Osteoblast (primary cell): ENCODE measurements at regions not wholly inside any gene's neighbourhood (a gene's known extent, or its start where the extent isn't known, plus 50 kb on each side); places are given as distances from the start of the nearest gene placed in this dataset.
"Not testable (repeated sequence)": the region's sequence is repeated elsewhere in the genome, so short reads cannot be mapped to it uniquely, and the experiment has no call there.

ENCODE experiments used
- DNase-seq: peaks from one replicate; pipeline ENCODE4 v3.0.0; 2011; ENCODE audit warnings: low spot score, mixed read lengths; ENCODE audit not compliant: insufficient read length; ENCODE audit errors: missing footprints
- H2AFZ ChIP-seq: 2 replicates; pipeline ENCODE4 v1.6.0; 2011; ENCODE audit warnings: mild to moderate bottlenecking, low read length
- H3K27ac ChIP-seq: 2 replicates; pipeline ENCODE4 v1.5.1; 2011; ENCODE audit warnings: mild to moderate bottlenecking, low read depth, low read length, moderate library complexity
- H3K27me3 ChIP-seq: 2 replicates; pipeline ENCODE4 v1.6.0; 2012; ENCODE audit warnings: mild to moderate bottlenecking, control low read depth, inconsistent platforms, low read length, moderate library complexity; ENCODE audit not compliant: insufficient read depth
- H3K36me3 ChIP-seq: 2 replicates; pipeline ENCODE4 v1.5.1; 2011; ENCODE audit warnings: mild to moderate bottlenecking, low read length, control low read depth, moderate library complexity; ENCODE audit not compliant: insufficient read depth
- H3K4me1 ChIP-seq: 2 replicates; pipeline ENCODE4 v1.5.1; 2011; ENCODE audit warnings: mild to moderate bottlenecking, low read length, control low read depth, moderate library complexity; ENCODE audit not compliant: insufficient read depth
- H3K4me2 ChIP-seq: 2 replicates; pipeline ENCODE4 v1.6.0; 2011; ENCODE audit warnings: mild to moderate bottlenecking, low read length; ENCODE audit not compliant: insufficient read depth
- H3K4me3 ChIP-seq: fragments of 200-600 bp; sonication (generic); 3 replicates; pipeline ENCODE4 v1.5.1; 2012; ENCODE audit warnings: mild to moderate bottlenecking, low read length, inconsistent platforms; ENCODE audit not compliant: insufficient read depth
- H3K79me2 ChIP-seq: 2 replicates; pipeline ENCODE4 v1.6.0; 2012; ENCODE audit warnings: mild to moderate bottlenecking, low read length, control low read depth, inconsistent platforms; ENCODE audit not compliant: insufficient read depth
- H3K9me3 ChIP-seq: 2 replicates; pipeline ENCODE4 v1.5.1; 2011; ENCODE audit warnings: low read depth, low read length, control low read depth
- H4K20me1 ChIP-seq: 2 replicates; pipeline ENCODE4 v1.6.0; 2012; ENCODE audit warnings: mild to moderate bottlenecking, low read length, control low read depth; ENCODE audit not compliant: insufficient read depth
- TF ChIP-seq, protein P1 (sequence below): IDR thresholded peaks from 2 replicates; pipeline ENCODE4 v1.5.1; 2011; ENCODE audit warnings: mild to moderate bottlenecking, low read depth, low read length, moderate library complexity; ENCODE audit errors: extremely low read depth

DNA sequence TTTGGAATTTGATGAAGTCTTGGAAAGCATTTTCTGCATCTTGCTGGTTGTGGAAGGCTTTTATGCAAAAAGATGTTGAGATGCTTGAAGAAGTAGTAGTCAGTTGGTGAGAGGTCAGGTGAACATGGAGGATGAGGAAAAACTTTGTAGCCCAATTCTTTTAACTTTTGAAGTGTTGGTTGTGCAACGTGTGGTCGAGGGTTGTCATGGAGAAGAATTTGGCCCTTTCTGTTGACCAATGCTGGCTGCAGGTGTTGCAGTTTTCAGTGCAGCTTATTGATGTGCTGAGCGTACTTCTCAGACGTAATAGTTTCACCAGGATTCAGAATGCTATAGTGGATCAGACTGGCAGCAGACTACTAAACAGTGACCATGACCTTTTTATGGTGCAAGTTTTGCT, 508.4 kb upstream of the MAP2 start:
- Histone ChIP-seq H3K27ac (no peak overlapping the region), H3K27me3 (no peaks in the 10 kb centered on the region), H4K20me1 (no peaks in the 10 kb centered on the region), H3K9me3 (no peaks in the 10 kb centered on the region), H2AFZ (no peak overlapping the region), H3K4me3 (no peak overlapping the region), H3K79me2 (no peaks in the 10 kb centered on the region), H3K36me3 (no peaks in the 10 kb centered on the region), H3K4me1 (no peaks in the 10 kb centered on the region), H3K4me2 (no peak overlapping the region)
- TF ChIP-seq, protein P1, sequence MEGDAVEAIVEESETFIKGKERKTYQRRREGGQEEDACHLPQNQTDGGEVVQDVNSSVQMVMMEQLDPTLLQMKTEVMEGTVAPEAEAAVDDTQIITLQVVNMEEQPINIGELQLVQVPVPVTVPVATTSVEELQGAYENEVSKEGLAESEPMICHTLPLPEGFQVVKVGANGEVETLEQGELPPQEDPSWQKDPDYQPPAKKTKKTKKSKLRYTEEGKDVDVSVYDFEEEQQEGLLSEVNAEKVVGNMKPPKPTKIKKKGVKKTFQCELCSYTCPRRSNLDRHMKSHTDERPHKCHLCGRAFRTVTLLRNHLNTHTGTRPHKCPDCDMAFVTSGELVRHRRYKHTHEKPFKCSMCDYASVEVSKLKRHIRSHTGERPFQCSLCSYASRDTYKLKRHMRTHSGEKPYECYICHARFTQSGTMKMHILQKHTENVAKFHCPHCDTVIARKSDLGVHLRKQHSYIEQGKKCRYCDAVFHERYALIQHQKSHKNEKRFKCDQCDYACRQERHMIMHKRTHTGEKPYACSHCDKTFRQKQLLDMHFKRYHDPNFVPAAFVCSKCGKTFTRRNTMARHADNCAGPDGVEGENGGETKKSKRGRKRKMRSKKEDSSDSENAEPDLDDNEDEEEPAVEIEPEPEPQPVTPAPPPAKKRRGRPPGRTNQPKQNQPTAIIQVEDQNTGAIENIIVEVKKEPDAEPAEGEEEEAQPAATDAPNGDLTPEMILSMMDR: no peak
- no peak for DNase-seq

DNA sequence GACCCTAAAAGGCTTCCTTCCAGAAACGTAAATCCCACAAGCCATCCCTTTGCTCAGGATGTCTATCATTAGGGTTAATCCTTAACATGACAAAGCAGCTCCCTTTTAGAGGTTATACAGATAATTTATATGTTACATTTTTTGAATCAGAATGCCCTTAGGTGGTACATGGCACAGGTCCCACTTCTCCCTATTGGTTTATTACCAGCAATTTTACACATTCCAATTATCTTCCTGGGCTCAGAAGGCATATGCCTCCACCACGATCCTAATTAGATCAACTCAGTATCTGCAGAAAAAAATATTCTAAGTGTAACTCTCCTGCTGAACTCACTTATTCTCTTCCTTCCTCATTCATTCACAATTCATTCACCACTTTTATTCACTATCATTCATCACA, 507.0 kb upstream of the MAP2 start:
- DNase-seq: no peak
- no peak overlapping the region for H3K4me2 ChIP-seq
- no peaks in the 10 kb centered on the region for H3K9me3 ChIP-seq
- no peaks in the 10 kb centered on the region for H3K79me2 ChIP-seq
- H3K27ac ChIP-seq: no peak overlapping the region
- no peak overlapping the region for H3K4me3 ChIP-seq
- no peaks in the 10 kb centered on the region for H3K36me3 ChIP-seq
- no peak overlapping the region for H2AFZ ChIP-seq
- no peaks in the 10 kb centered on the region for H4K20me1 ChIP-seq
- no peaks in the 10 kb centered on the region for H3K27me3 ChIP-seq
- no peaks in the 10 kb centered on the region for H3K4me1 ChIP-seq
- TF ChIP-seq, protein P1: no peak

DNA sequence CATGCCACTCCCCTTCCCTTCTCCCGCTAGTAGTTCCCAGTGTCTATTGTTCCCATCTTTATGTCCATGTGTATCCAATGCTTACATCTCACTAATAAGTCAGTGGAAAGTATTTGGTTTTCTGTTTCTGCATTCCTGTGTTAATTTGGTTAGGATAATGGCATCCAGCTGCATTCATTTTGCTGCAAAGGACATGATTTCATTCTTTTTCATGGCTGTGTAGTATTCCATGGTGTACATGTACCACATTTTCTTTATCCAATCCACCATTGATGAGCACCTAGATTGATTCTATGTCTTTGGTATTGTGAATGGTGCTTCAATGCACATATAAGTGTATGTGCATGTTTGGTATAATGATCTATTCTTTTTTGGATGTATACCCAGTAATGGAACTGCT, 502.5 kb upstream of the MAP2 start:
- H3K4me1 ChIP-seq, H3K4me2 ChIP-seq, H2AFZ ChIP-seq, H4K20me1 ChIP-seq, H3K27me3 ChIP-seq, DNase-seq, H3K79me2 ChIP-seq, H3K9me3 ChIP-seq, H3K27ac ChIP-seq, H3K36me3 ChIP-seq, H3K4me3 ChIP-seq: not testable (repeated sequence)

DNA sequence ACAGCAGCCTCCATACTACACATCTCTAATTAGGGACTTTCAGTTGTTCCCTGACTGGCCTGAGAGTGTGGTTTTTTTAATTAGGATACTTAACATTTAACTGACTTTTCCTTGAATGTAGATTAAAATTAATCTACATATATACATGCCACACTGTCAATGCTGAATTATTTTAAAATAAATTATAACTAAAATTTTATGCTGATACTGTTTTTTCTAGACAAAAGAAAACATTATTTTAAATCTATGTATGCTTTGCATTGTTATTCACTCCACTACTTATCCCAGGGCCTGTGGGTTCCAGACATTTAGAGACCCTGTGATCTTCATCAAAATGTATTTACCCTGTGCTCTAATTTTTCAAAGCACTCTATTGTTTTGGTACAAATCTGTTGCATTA, 496.0 kb upstream of the MAP2 start:
- Histone ChIP-seq H3K4me1 (no peaks in the 10 kb centered on the region), H3K27ac (no peak overlapping the region), H4K20me1 (no peaks in the 10 kb centered on the region), H3K9me3 (no peaks in the 10 kb centered on the region), H3K36me3 (no peaks in the 10 kb centered on the region), H2AFZ (no peak overlapping the region), H3K4me2 (no peak overlapping the region), H3K79me2 (no peaks in the 10 kb centered on the region), H3K27me3 (no peaks in the 10 kb centered on the region), H3K4me3 (no peak overlapping the region)
- no peak for DNase-seq
- TF ChIP-seq, protein P1: no peak
